Endothelial cell of umbilical vein (primary cell): ENCODE measurements at regions not wholly inside any gene's neighbourhood (a gene's known extent, or its start where the extent isn't known, plus 50 kb on each side); places are given as distances from the start of the nearest gene placed in this dataset.

Experiments
- BruUV-seq: library from RNA; stranded (reverse); fragments of 400-500 nt; replicated peaks from 2 replicates; lab custom pipeline; 2021; lab: Mats Ljungman, UMichigan
- CTCF ChIA-PET: fragments of 300-600, 350-600 bp; sonication (Branson Sonifier 250); formaldehyde crosslinking; loops from one replicate; lab custom pipeline; 2021; ENCODE audit warnings: antibody characterized with exemption, inconsistent platforms; lab: Charles Lee
- POLR2A ChIA-PET: fragments of 300-600, 350-600 bp; sonication (Branson Sonifier 250); formaldehyde crosslinking; loops from one replicate; lab custom pipeline; 2021; ENCODE audit warnings: antibody characterized with exemption, inconsistent platforms; lab: Charles Lee
- DNase-seq: peaks from one replicate; pipeline ENCODE4 v3.0.0-alpha.2; 2011; ENCODE audit warnings: low read depth, low spot score
- FAIRE-seq: peaks from 2 replicates; lab custom pipeline; 2011; peaks lifted over from hg19 to GRCh38; lab: Jason Lieb, UNC
- H2AFZ ChIP-seq: 2 replicates; pipeline ENCODE4 v1.6.0; 2012; ENCODE audit warnings: low read depth, low read length, control low read depth, inconsistent platforms
- H3K27ac ChIP-seq: 2 replicates; pipeline ENCODE4 v1.5.1; 2011; ENCODE audit warnings: low read depth, mild to moderate bottlenecking, control low read depth, low read length, moderate library complexity; ENCODE audit not compliant: insufficient read depth
- H3K27me3 ChIP-seq, 2 experiments: 2 replicates each; pipeline versions ENCODE4 v1.6.0 to v1.6.1; 2011; ENCODE audit warnings: low read length in 2 of 2, mixed read lengths in 1 of 2; ENCODE audit not compliant: control insufficient read depth in 2 of 2, insufficient read depth in 2 of 2
- H3K36me3 ChIP-seq, 2 experiments: 2 replicates in 1 of 2; 3 replicates in 1 of 2; pipeline ENCODE4 v1.5.1; 2011; ENCODE audit warnings: low read length in 2 of 2, mild to moderate bottlenecking in 1 of 2, moderate library complexity in 1 of 2; ENCODE audit not compliant: control insufficient read depth in 2 of 2, insufficient read depth in 2 of 2; ENCODE audit errors: extremely low read depth in 1 of 2
- H3K4me1 ChIP-seq: 3 replicates; pipeline ENCODE4 v1.5.1; 2011; ENCODE audit warnings: mild to moderate bottlenecking, low read length; ENCODE audit not compliant: control insufficient read depth, insufficient read depth; ENCODE audit errors: extremely low read depth
- H3K4me2 ChIP-seq: 2 replicates; pipeline ENCODE4 v1.6.1; 2011; ENCODE audit warnings: low read length, control low read depth, mixed read lengths; ENCODE audit not compliant: insufficient read depth
- H3K4me3 ChIP-seq, 3 experiments: fragments of 200-600 bp in 1 of 3; sonication (generic), shearing (Covaris generic) in 1 of 3; replicated peaks in 1 of 3; 2 replicates each; pipeline ENCODE4 v1.5.1; 2011 to 2016; ENCODE audit warnings: control low read depth in 3 of 3, low read length in 3 of 3, mild to moderate bottlenecking in 2 of 3, inconsistent platforms in 1 of 3, low read depth in 1 of 3, moderate library complexity in 1 of 3; ENCODE audit not compliant: insufficient read depth in 1 of 3
- H3K79me2 ChIP-seq: 2 replicates; pipeline ENCODE4 v1.6.0; 2012; ENCODE audit warnings: low read length, inconsistent platforms; ENCODE audit not compliant: control insufficient read depth, insufficient read depth
- H3K9ac ChIP-seq: replicated peaks from 2 replicates; pipeline ENCODE3; 2011; ENCODE audit warnings: low read length, control low read depth; ENCODE audit not compliant: insufficient read depth; ENCODE audit errors: extremely low read depth
- H3K9me1 ChIP-seq: replicated peaks from 3 replicates; pipeline ENCODE4 v1.6.0; 2011; ENCODE audit warnings: mild to moderate bottlenecking, low read length; ENCODE audit not compliant: control insufficient read depth, insufficient read depth; ENCODE audit errors: extremely low read depth
- H3K9me3 ChIP-seq: replicated peaks from 2 replicates; pipeline ENCODE4 v1.5.1; 2012; ENCODE audit warnings: low read length, inconsistent platforms; ENCODE audit not compliant: control insufficient read depth, insufficient read depth
- H4K20me1 ChIP-seq: replicated peaks from 2 replicates; pipeline ENCODE3; 2011; ENCODE audit warnings: mild to moderate bottlenecking, low read length; ENCODE audit not compliant: control insufficient read depth, insufficient read depth; ENCODE audit errors: extremely low read depth
- EZH2 ChIP-seq: IDR thresholded peaks from 2 replicates; pipeline ENCODE4 v1.6.1; 2012; ENCODE audit warnings: borderline replicate concordance, low read depth, mild to moderate bottlenecking, moderate library complexity, low read length, inconsistent platforms; ENCODE audit not compliant: severe bottlenecking
- FOS ChIP-seq: IDR thresholded peaks from 2 replicates; pipeline ENCODE4 v1.6.1; 2011; ENCODE audit warnings: mild to moderate bottlenecking, low read length, moderate library complexity, borderline replicate concordance; ENCODE audit not compliant: insufficient read depth
- GATA2 ChIP-seq: IDR thresholded peaks from 2 replicates; pipeline ENCODE4 v1.7.0; 2011; ENCODE audit warnings: low read depth, mild to moderate bottlenecking, moderate library complexity, mixed read lengths, low read length; ENCODE audit not compliant: insufficient read length, insufficient read depth
- JUN ChIP-seq: IDR thresholded peaks from 2 replicates; pipeline ENCODE4 v1.6.1; 2011; ENCODE audit warnings: borderline replicate concordance, low read depth; ENCODE audit not compliant: insufficient read length, insufficient read depth
- MAX ChIP-seq: IDR thresholded peaks from 2 replicates; pipeline ENCODE4 v1.6.1; 2011; ENCODE audit not compliant: insufficient read depth, insufficient read length
- MYC ChIP-seq: IDR thresholded peaks from one replicate; pipeline ENCODE4 v1.6.1; 2011; ENCODE audit warnings: mild to moderate bottlenecking, low read depth, low read length
- POLR2A ChIP-seq: IDR thresholded peaks from 2 replicates; pipeline ENCODE4 v1.6.1; 2012; ENCODE audit warnings: low read depth, mild to moderate bottlenecking, control low read depth, low read length
- POLR2AphosphoS5 ChIP-seq: IDR thresholded peaks from 2 replicates; pipeline ENCODE4 v1.6.1; 2012; ENCODE audit warnings: low read depth, mild to moderate bottlenecking, control low read depth, low read length, moderate library complexity; ENCODE audit not compliant: insufficient read depth
- dilution Hi-C: fragments of 300-500 bp; cut with MboI; formaldehyde crosslinking; loops from one replicate; pipeline ENCODE4 v1.15.0; 2019; ENCODE audit warnings: low sequenced_read_pairs; ENCODE audit not compliant: extremely low pct_ligation_motif_present
- intact Hi-C: fragments of 100-400 bp; cut with micrococcal nuclease; formaldehyde crosslinking; loops from one replicate; pipeline ENCODE4 v1.10.0; 2022
- TF ChIP-seq, protein P1 (sequence below), 2 donors: IDR thresholded peaks; 1 replicate in 1 of 2; 2 replicates in 1 of 2; pipeline ENCODE4 v1.5.1; 2011; ENCODE audit warnings: low read length in 2 of 2, mild to moderate bottlenecking in 2 of 2, moderate library complexity in 2 of 2, control low read depth in 1 of 2, inconsistent platforms in 1 of 2, low read depth in 1 of 2; ENCODE audit not compliant: insufficient read depth in 1 of 2; ENCODE audit errors: extremely low read depth in 1 of 2

- H3K4me2 ChIP-seq, result no peak overlapping the region
- intact Hi-C loops (no loop called here), dilution Hi-C loops (no loop called here)
- TF ChIP-seq MYC, result no peak
- TF ChIP-seq EZH2, result no peak
- no peak for TF ChIP-seq JUN
- no peak for TF ChIP-seq POLR2AphosphoS5
- TF ChIP-seq FOS, result no peak
- no peak for TF ChIP-seq MAX
- TF ChIP-seq GATA2, result no peak
- TF ChIP-seq, protein P1, sequence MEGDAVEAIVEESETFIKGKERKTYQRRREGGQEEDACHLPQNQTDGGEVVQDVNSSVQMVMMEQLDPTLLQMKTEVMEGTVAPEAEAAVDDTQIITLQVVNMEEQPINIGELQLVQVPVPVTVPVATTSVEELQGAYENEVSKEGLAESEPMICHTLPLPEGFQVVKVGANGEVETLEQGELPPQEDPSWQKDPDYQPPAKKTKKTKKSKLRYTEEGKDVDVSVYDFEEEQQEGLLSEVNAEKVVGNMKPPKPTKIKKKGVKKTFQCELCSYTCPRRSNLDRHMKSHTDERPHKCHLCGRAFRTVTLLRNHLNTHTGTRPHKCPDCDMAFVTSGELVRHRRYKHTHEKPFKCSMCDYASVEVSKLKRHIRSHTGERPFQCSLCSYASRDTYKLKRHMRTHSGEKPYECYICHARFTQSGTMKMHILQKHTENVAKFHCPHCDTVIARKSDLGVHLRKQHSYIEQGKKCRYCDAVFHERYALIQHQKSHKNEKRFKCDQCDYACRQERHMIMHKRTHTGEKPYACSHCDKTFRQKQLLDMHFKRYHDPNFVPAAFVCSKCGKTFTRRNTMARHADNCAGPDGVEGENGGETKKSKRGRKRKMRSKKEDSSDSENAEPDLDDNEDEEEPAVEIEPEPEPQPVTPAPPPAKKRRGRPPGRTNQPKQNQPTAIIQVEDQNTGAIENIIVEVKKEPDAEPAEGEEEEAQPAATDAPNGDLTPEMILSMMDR (IDR thresholded peaks at IDR 0.05; ENCODE audit: extremely low read depth in 1 of 2, insufficient read depth in 1 of 2, low read depth in 1 of 2, low read length in 2 of 2), result no peak
- TF ChIP-seq POLR2A, result no peak
- H3K9me3 ChIP-seq, result no peaks in the 10 kb centered on the region
- H2AFZ ChIP-seq, result no peak overlapping the region
- DNase-seq (no peak), FAIRE-seq (no peak)
- no peaks in the 10 kb centered on the region for H3K27me3 ChIP-seq
- H3K27ac ChIP-seq, result no peak overlapping the region
- no peaks in the 10 kb centered on the region for H3K36me3 ChIP-seq
- H3K9me1 ChIP-seq, result no peaks in the 10 kb centered on the region
- no peak overlapping the region for H3K4me3 ChIP-seq
- H3K79me2 ChIP-seq, result no peaks in the 10 kb centered on the region
- H3K9ac ChIP-seq, result no peak overlapping the region
- CTCF ChIA-PET, result interaction anchor here (0.7 kb wide), 1 partner anchor 130 kb away, joined by 3 read pairs; no protein-coding TSS in a partner anchor
- H3K4me1 ChIP-seq, result no peaks in the 10 kb centered on the region
- H4K20me1 ChIP-seq, result no peaks in the 10 kb centered on the region
- no TSS peak for BruUV-seq
- POLR2A ChIA-PET, result no interaction called here
Measured at GRCh38 chr1:29838738-29839320, 602.5 kb downstream of the PTPRU start.
